Esophagus mucosa (tissue), 1 donor: ENCODE measurements at regions not wholly inside any gene's neighbourhood (a gene's known extent, or its start where the extent isn't known, plus 50 kb on each side); places are given as distances from the start of the nearest gene placed in this dataset.
"Not testable (repeated sequence)": the region's sequence is repeated elsewhere in the genome, so short reads cannot be mapped to it uniquely, and the experiment has no call there.

Experiments used
- ATAC-seq: fragments of 200-7000 bp; cut with Tn5 transposase; one replicate; pipeline ENCODE4 v1.9.1; 2020
- donor health status: DM: yes; HTN: yes; CAD: no.

- no peak for ATAC-seq
Observed at GRCh38 chr11:21723678-21724077, 469.2 kb upstream of the ANO5 start.

GRCh38 chr11:21727102-21727501 is 465.8 kb upstream of the ANO5 start:
- ATAC-seq: no peak

GRCh38 chr11:21736404-21736803 is 456.5 kb upstream of the ANO5 start:
- ATAC-seq: no peak

GRCh38 chr11:21752475-21753243 is 440.2 kb upstream of the ANO5 start:
- ATAC-seq: not testable (repeated sequence)

GRCh38 chr11:21753244-21753767 is 439.6 kb upstream of the ANO5 start:
- ATAC-seq: not testable (repeated sequence)

GRCh38 chr11:21761000-21761399 is 431.9 kb upstream of the ANO5 start:
- no peak for ATAC-seq

GRCh38 chr11:21768388-21768787 is 424.5 kb upstream of the ANO5 start:
- ATAC-seq: no peak

GRCh38 chr11:21769188-21769587 is 423.7 kb upstream of the ANO5 start:
- ATAC-seq: no peak

GRCh38 chr11:21771097-21771496 is 421.8 kb upstream of the ANO5 start:
- no peak for ATAC-seq

- no peak for ATAC-seq
Observed at GRCh38 chr11:21774212-21774611, 418.7 kb upstream of the ANO5 start.

GRCh38 chr11:21775911-21776310 is 417.0 kb upstream of the ANO5 start:
- no peak for ATAC-seq

GRCh38 chr11:21783954-21784353 is 408.9 kb upstream of the ANO5 start:
- no peak for ATAC-seq

- ATAC-seq: no peak
Observed at GRCh38 chr11:21785351-21785750, 407.5 kb upstream of the ANO5 start.

- no peak for ATAC-seq
Observed at GRCh38 chr11:21794306-21794705, 398.6 kb upstream of the ANO5 start.

GRCh38 chr11:21798216-21798615 is 394.7 kb upstream of the ANO5 start:
- no peak for ATAC-seq

- ATAC-seq: not testable (repeated sequence)
Observed at GRCh38 chr11:21804523-21804922, 388.4 kb upstream of the ANO5 start.

GRCh38 chr11:21806508-21806907 is 386.4 kb upstream of the ANO5 start:
- no peak for ATAC-seq

- ATAC-seq: no peak
Observed at GRCh38 chr11:21806947-21807346, 385.9 kb upstream of the ANO5 start.

- ATAC-seq: no peak
Observed at GRCh38 chr11:21807350-21807749, 385.5 kb upstream of the ANO5 start.

- no peak for ATAC-seq
Observed at GRCh38 chr11:21810650-21811049, 382.2 kb upstream of the ANO5 start.

GRCh38 chr11:21811572-21811971 is 381.3 kb upstream of the ANO5 start:
- ATAC-seq: no peak

- ATAC-seq: no peak
Observed at GRCh38 chr11:21814169-21814568, 378.7 kb upstream of the ANO5 start.

- no peak for ATAC-seq
Observed at GRCh38 chr11:21817696-21818095, 375.2 kb upstream of the ANO5 start.

- ATAC-seq: no peak
Observed at GRCh38 chr11:21820176-21820575, 372.7 kb upstream of the ANO5 start.

- no peak for ATAC-seq
Observed at GRCh38 chr11:21825127-21825526, 367.8 kb upstream of the ANO5 start.
